ENCODE measurements at regions not wholly inside any gene's neighbourhood (a gene's known extent, or its start where the extent isn't known, plus 50 kb on each side); places are given as distances from the start of the nearest gene placed in this dataset.

- TF ChIP-seq TOX (CRISPR knock-in tag; IDR thresholded peaks at IDR 0.05; ENCODE audit: borderline replicate concordance) (no peak), PATZ1 (CRISPR knock-in tag; IDR thresholded peaks at IDR 0.05; ENCODE audit: borderline replicate concordance) (no peak), TSHZ2 (CRISPR knock-in tag; IDR thresholded peaks at IDR 0.05) (no peak), CREB5 (CRISPR knock-in tag; IDR thresholded peaks at IDR 0.05; ENCODE audit: low read depth) (no peak), POU6F1 (CRISPR knock-in tag; IDR thresholded peaks at IDR 0.05; ENCODE audit: borderline replicate concordance, low read depth) (no peak), OSR1 (CRISPR knock-in tag; IDR thresholded peaks at IDR 0.05) (no peak)
Measured at GRCh38 chr11:80655834-80656233, 1215.0 kb upstream of the TENM4 start.

Data from SK-N-SH treated with all-trans-retinoic acid at 6 μM for 48 hours (cell line).